GM12892 (cell line): ENCODE measurements at regions not wholly inside any gene's neighbourhood (a gene's known extent, or its start where the extent isn't known, plus 50 kb on each side); places are given as distances from the start of the nearest gene placed in this dataset.

Experiments used
- POLR2A ChIP-seq: IDR thresholded peaks from 2 replicates; pipeline ENCODE4 v1.6.1; 2011; ENCODE audit warnings: low read depth, low read length, control low read depth
- POLR2AphosphoS5 ChIP-seq: IDR thresholded peaks from 2 replicates; pipeline ENCODE4 v1.6.1; 2011; ENCODE audit warnings: low read depth, low read length, control low read depth

DNA sequence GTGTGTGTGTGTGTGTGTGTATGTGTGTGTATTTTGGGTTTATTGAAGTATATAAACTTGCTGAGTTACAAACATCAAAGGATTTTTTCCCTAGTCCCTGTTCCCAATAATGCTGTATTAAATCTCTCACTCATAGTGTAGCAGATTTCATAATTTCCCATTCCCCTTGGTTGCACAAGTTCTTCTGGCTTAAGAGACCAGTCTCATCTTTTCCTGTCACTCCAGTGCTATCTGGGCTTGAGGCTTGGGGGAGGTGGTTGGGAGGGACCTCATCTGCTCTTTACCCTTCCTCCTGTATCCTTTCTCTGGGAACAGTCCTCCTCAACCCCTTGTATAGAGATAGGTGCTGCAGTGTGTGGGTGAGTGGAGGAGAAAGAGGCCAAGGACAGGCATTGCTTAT, 285.4 kb upstream of the BOD1L1 start:
- TF ChIP-seq POLR2AphosphoS5 (no peak), POLR2A (no peak)
